HEK293 (cell line): ENCODE measurements at regions not wholly inside any gene's neighbourhood (a gene's known extent, or its start where the extent isn't known, plus 50 kb on each side); places are given as distances from the start of the nearest gene placed in this dataset.
"Not testable (repeated sequence)": the region's sequence is repeated elsewhere in the genome, so short reads cannot be mapped to it uniquely, and the experiment has no call there.

ENCODE experiments used
- CTCF ChIA-PET: fragments of 350-600 bp; formaldehyde crosslinking; extraction: SDS; loops from one replicate; lab custom pipeline; 2021; ENCODE audit warnings: antibody characterized with exemption; lab: Yijun Ruan, JAX
- POLR2A ChIA-PET: fragments of 300-600 bp; formaldehyde crosslinking; extraction: SDS; loops from one replicate; lab custom pipeline; 2020; ENCODE audit warnings: antibody characterized with exemption, inconsistent platforms; lab: Yijun Ruan, JAX
- H3K27ac ChIP-seq: fragments of 200-500 bp; sonication (Bioruptor generic); 2 replicates; pipeline ENCODE4 v1.5.1; 2014; ENCODE audit warnings: low read depth, low read length, control low read depth, inconsistent platforms; ENCODE audit errors: extremely low read depth
- H3K36me3 ChIP-seq, 2 experiments: fragments of 200-500 bp in 1 of 2; sonication (Bioruptor generic) in 1 of 2; 1 replicate in 1 of 2; 2 replicates in 1 of 2; pipeline ENCODE4 v1.5.1; 2014 to 2017; ENCODE audit warnings: inconsistent platforms in 2 of 2, low read length in 2 of 2; ENCODE audit not compliant: control insufficient read depth in 2 of 2, insufficient read depth in 1 of 2
- H3K4me1 ChIP-seq: fragments of 200-500 bp; sonication (Bioruptor generic); 2 replicates; pipeline ENCODE4 v1.5.1; 2014; ENCODE audit warnings: mild to moderate bottlenecking, low read length, inconsistent platforms; ENCODE audit not compliant: control insufficient read depth, insufficient read depth
- H3K4me3 ChIP-seq: 2 replicates; pipeline ENCODE4 v1.5.1; 2011; ENCODE audit warnings: low read depth, mild to moderate bottlenecking, control low read depth, low read length, moderate library complexity
- H3K9me3 ChIP-seq: fragments of 200-500 bp; sonication (Bioruptor generic); 2 replicates; pipeline ENCODE4 v1.5.1; 2014; ENCODE audit warnings: low read depth, low read length, inconsistent platforms; ENCODE audit not compliant: control insufficient read depth, insufficient read depth
- HOXA7 ChIP-seq: sonication (generic); formaldehyde crosslinking; IDR thresholded peaks from 2 replicates; pipeline ENCODE4 v1.8.1; 2022; ENCODE audit warnings: missing genetic modification reagents, borderline replicate concordance
- KLF1 ChIP-seq: fragments of 450-650 bp; formaldehyde crosslinking; IDR thresholded peaks from 2 replicates; pipeline ENCODE4 v1.5.1; 2016; ENCODE audit warnings: missing biosample characterization, missing genetic modification characterization
- KLF8 ChIP-seq: fragments of 450-650 bp; formaldehyde crosslinking; IDR thresholded peaks from 2 replicates; pipeline ENCODE4 v1.5.1; 2016; ENCODE audit warnings: missing biosample characterization, missing genetic modification characterization
- MYNN ChIP-seq: fragments of 450-650 bp; formaldehyde crosslinking; IDR thresholded peaks from 2 replicates; pipeline ENCODE4 v1.5.1; 2016; ENCODE audit warnings: missing biosample characterization, missing genetic modification characterization, borderline replicate concordance
- MZF1 ChIP-seq: fragments of 450-650 bp; formaldehyde crosslinking; IDR thresholded peaks from 2 replicates; pipeline ENCODE4 v1.5.1; 2017; ENCODE audit warnings: missing biosample characterization, missing genetic modification characterization, borderline replicate concordance
- SALL2 ChIP-seq: fragments of 450-650 bp; formaldehyde crosslinking; IDR thresholded peaks from 2 replicates; pipeline ENCODE4 v1.5.0; 2017; ENCODE audit warnings: missing biosample characterization, mild to moderate bottlenecking, missing genetic modification characterization, borderline replicate concordance
- SETDB1 ChIP-seq: IDR thresholded peaks from one replicate; pipeline ENCODE4 v1.6.1; 2017; ENCODE audit warnings: mild to moderate bottlenecking, low read length, moderate library complexity, mixed read lengths; ENCODE audit not compliant: insufficient read length
- ZBTB17 ChIP-seq: fragments of 450-650 bp; formaldehyde crosslinking; IDR thresholded peaks from 2 replicates; pipeline ENCODE4 v1.5.1; 2016; ENCODE audit warnings: missing biosample characterization, missing genetic modification characterization
- ZBTB20 ChIP-seq: fragments of 450-650 bp; formaldehyde crosslinking; IDR thresholded peaks from 2 replicates; pipeline ENCODE4 v1.5.1; 2016; ENCODE audit warnings: missing biosample characterization, missing genetic modification characterization
- ZBTB8A ChIP-seq: fragments of 450-650 bp; formaldehyde crosslinking; IDR thresholded peaks from 2 replicates; pipeline ENCODE4 v1.5.1; 2016; ENCODE audit warnings: missing biosample characterization, missing genetic modification characterization
- ZNF112 ChIP-seq: fragments of 450-650 bp; formaldehyde crosslinking; IDR thresholded peaks from 2 replicates; pipeline ENCODE4 v1.5.0; 2017; ENCODE audit warnings: missing biosample characterization, missing genetic modification characterization
- ZNF132 ChIP-seq: fragments of 450-650 bp; formaldehyde crosslinking; IDR thresholded peaks from 2 replicates; pipeline ENCODE4 v1.5.1; 2017; ENCODE audit warnings: missing biosample characterization, missing genetic modification characterization, borderline replicate concordance
- ZNF175 ChIP-seq: fragments of 450-650 bp; formaldehyde crosslinking; IDR thresholded peaks from 2 replicates; pipeline ENCODE4 v1.5.1; 2016; ENCODE audit warnings: missing biosample characterization, missing genetic modification characterization
- ZNF624 ChIP-seq: fragments of 450-650 bp; formaldehyde crosslinking; IDR thresholded peaks from 2 replicates; pipeline ENCODE4 v1.5.1; 2017; ENCODE audit warnings: missing biosample characterization, missing genetic modification characterization
- ZSCAN16 ChIP-seq: fragments of 450-650 bp; formaldehyde crosslinking; IDR thresholded peaks from 2 replicates; pipeline ENCODE4 v1.5.1; 2016; ENCODE audit warnings: missing biosample characterization, missing genetic modification characterization
- TF ChIP-seq, protein P1 (sequence below): fragments of 450-650 bp; formaldehyde crosslinking; IDR thresholded peaks from 2 replicates; pipeline ENCODE4; 2016; ENCODE audit warnings: missing biosample characterization, missing genetic modification characterization
- TF ChIP-seq, protein P2 (sequence below): fragments of 450-650 bp; formaldehyde crosslinking; conservative IDR thresholded peaks from 2 replicates; pipeline ENCODE4 v1.5.1; 2016; ENCODE audit warnings: low read depth, missing biosample characterization, missing genetic modification characterization

DNA sequence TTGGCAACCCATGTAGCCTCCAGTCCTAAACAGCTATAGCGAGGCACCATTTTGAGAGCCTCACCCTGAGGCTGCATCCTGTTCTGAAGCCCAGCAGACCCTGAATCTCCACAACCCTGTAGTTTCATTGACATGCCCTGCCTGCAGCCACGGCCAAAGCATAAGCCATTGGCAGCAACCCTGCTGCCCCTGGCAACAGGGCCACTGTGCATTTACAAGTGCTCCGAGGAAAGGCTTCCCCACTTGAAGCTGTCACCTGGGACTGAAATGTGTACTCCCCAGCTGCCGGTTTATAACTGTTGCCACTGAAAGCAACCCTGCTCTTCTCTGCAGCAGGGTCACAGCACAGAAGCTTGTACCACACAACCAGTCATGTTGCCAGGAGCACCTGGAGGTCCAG, 124.2 kb upstream of the OLFM3 start (continued):
- TF ChIP-seq, protein P1, sequence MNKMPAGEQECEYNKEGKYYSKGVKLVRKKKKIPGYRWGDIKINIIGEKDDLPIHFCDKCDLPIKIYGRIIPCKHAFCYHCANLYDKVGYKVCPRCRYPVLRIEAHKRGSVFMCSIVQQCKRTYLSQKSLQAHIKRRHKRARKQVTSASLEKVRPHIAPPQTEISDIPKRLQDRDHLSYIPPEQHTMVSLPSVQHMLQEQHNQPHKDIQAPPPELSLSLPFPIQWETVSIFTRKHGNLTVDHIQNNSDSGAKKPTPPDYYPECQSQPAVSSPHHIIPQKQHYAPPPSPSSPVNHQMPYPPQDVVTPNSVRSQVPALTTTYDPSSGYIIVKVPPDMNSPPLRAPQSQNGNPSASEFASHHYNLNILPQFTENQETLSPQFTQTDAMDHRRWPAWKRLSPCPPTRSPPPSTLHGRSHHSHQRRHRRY, result no peak

DNA sequence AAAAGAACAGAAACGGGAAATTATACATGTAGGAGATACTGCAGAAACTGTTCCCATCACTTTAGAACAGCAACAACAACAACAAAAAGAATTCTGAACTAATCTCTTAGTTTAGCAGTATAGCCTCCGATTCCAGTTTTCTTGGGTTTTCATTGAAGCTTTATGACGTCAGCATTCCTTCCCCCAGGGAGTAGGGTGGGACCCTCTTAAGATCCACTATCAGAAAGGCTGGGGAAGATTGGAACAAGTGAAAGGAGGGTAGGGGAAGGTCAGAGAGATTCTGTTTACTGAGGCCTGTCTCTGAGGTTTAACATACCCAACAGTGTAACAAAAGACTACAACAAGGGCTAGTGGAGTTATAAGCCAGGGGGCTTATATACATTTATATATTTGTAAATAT, 121.4 kb upstream of the OLFM3 start:
- Histone ChIP-seq H3K36me3 (no peaks in the 10 kb centered on the region), H3K9me3 (no peaks in the 10 kb centered on the region), H3K4me1 (no peaks in the 10 kb centered on the region), H3K4me3 (no peak overlapping the region), H3K27ac (no peak overlapping the region)
- ChIA-PET CTCF (no interaction called here), POLR2A (no interaction called here)
- TF ChIP-seq ZBTB8A (tag by site-specific recombination) (no peak), ZBTB17 (tag by site-specific recombination) (no peak)

DNA sequence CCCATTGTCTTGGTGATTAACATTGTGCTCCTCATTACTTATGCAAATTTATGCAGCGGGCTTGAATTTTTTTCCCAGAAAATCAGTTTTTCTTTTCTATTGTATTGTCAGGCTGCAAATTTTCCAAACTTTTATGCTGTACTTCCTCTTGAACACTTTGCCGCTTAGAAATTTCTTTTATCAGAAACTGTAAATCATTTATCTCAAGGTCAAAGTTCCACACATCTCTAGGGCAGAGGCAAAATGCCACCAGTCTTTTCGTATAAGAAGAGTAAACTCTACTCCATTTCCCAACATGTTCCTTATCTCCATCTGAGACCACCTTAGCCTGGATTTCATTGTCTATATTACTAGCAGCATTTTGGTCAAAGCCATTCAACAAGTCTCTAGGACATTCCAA, 113.9 kb upstream of the OLFM3 start:
- CTCF ChIA-PET, result no interaction called here
- POLR2A ChIA-PET, result no interaction called here
- no peaks in the 10 kb centered on the region for H3K36me3 ChIP-seq

DNA sequence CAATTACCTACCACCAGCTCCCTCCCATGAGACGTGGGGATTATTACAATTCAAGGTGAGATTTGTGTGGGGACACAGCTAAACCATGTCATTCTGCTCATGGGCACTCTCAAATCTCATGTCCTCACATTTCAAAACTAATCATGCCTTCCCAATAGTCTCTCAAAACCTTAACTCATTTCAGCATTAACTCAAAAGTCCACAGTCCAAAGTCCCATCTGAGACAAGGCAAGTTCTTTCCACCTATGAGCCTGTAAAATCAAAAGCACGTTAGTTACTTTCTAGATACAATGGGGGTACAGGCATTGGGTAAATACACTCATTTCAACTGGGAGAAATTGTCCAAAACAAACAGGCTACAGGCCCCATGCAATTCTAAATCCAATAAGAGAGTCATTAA, 112.8 kb upstream of the OLFM3 start:
- H3K9me3 ChIP-seq, POLR2A ChIA-PET: not testable (repeated sequence)

More for the DNA sequence above, 113.9 kb upstream of the OLFM3 start:
- no peaks in the 10 kb centered on the region for H3K9me3 ChIP-seq
- H3K4me1 ChIP-seq, result no peaks in the 10 kb centered on the region
- TF ChIP-seq MYNN (no peak), ZBTB20 (no peak), ZNF624 (tag by site-specific recombination) (no peak), SETDB1 (no peak), MZF1 (no peak), KLF8 (tag by site-specific recombination) (no peak), ZNF112 (tag by site-specific recombination) (no peak), ZSCAN16 (no peak), SALL2 (tag by site-specific recombination) (no peak), HOXA7 (CRISPR knock-in tag) (no peak), KLF1 (tag by site-specific recombination) (no peak), ZNF132 (tag by site-specific recombination) (no peak), ZNF175 (tag by site-specific recombination) (no peak)
- TF ChIP-seq, protein P2, sequence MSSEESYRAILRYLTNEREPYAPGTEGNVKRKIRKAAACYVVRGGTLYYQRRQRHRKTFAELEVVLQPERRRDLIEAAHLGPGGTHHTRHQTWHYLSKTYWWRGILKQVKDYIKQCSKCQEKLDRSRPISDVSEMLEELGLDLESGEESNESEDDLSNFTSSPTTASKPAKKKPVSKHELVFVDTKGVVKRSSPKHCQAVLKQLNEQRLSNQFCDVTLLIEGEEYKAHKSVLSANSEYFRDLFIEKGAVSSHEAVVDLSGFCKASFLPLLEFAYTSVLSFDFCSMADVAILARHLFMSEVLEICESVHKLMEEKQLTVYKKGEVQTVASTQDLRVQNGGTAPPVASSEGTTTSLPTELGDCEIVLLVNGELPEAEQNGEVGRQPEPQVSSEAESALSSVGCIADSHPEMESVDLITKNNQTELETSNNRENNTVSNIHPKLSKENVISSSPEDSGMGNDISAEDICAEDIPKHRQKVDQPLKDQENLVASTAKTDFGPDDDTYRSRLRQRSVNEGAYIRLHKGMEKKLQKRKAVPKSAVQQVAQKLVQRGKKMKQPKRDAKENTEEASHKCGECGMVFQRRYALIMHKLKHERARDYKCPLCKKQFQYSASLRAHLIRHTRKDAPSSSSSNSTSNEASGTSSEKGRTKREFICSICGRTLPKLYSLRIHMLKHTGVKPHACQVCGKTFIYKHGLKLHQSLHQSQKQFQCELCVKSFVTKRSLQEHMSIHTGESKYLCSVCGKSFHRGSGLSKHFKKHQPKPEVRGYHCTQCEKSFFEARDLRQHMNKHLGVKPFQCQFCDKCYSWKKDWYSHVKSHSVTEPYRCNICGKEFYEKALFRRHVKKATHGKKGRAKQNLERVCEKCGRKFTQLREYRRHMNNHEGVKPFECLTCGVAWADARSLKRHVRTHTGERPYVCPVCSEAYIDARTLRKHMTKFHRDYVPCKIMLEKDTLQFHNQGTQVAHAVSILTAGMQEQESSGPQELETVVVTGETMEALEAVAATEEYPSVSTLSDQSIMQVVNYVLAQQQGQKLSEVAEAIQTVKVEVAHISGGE (tag by site-specific recombination), result no peak
- no peak overlapping the region for H3K4me3 ChIP-seq
- no peak overlapping the region for H3K27ac ChIP-seq

More for the DNA sequence above, 112.8 kb upstream of the OLFM3 start:
- not testable (repeated sequence) for H3K4me1 ChIP-seq, H3K4me3 ChIP-seq, H3K36me3 ChIP-seq, H3K27ac ChIP-seq
- CTCF ChIA-PET, result interaction anchor here (0.6 kb wide), 1 partner anchor 589 kb away, joined by 3 read pairs; no protein-coding TSS in a partner anchor
